Colonic mucosa (tissue), 4 donors: ENCODE measurements at regions not wholly inside any gene's neighbourhood (a gene's known extent, or its start where the extent isn't known, plus 50 kb on each side); places are given as distances from the start of the nearest gene placed in this dataset.
A peak's percentile ranks its signal among the peaks of the same experiment; 100 is the strongest.

Experiments
- DNase-seq: peaks from one replicate; pipeline ENCODE4 v3.0.0-alpha.2; 2020
- H3K27ac ChIP-seq: fragments of 200-600 bp; one replicate; pipeline ENCODE4 v1.8.0; 2021
- H3K27me3 ChIP-seq: fragments of 200-600 bp; one replicate; pipeline ENCODE4 v1.8.0; 2021
- H3K36me3 ChIP-seq: fragments of 200-600 bp; one replicate; pipeline ENCODE4 v1.8.0; 2021
- H3K4me1 ChIP-seq: fragments of 200-600 bp; one replicate; pipeline ENCODE4 v1.8.0; 2021; ENCODE audit warnings: mild to moderate bottlenecking
- H3K4me3 ChIP-seq: fragments of 200-600 bp; one replicate; pipeline ENCODE4 v1.8.0; 2021
- H3K9ac ChIP-seq, 2 donors: one replicate each; pipeline ENCODE4 v1.7.0; 2013; ENCODE audit warnings: control low read depth in 2 of 2, low read depth in 2 of 2, low read length in 2 of 2
- H3K9me3 ChIP-seq: fragments of 200-600 bp; one replicate; pipeline ENCODE4 v1.8.0; 2021
- CTCF ChIP-seq: fragments of 200-600 bp; IDR thresholded peaks from one replicate; pipeline ENCODE4 v1.8.0; 2022; ENCODE audit warnings: antibody characterized with exemption, mild to moderate bottlenecking
- intact Hi-C: fragments of 100-400 bp; cut with DNase I; formaldehyde crosslinking; loops from one replicate; pipeline ENCODE4 v1.14.1; 2022
- donor health status: healthy.
- donor health status: DM: no; HTN: no; CAD: no.
- donor health status: DM: no; HTN: no; CAD: no.

- no peak overlapping the region for H3K27ac ChIP-seq
Measured at GRCh38 chr2:138853296-138853695, 73.1 kb upstream of the NXPH2 start.

GRCh38 chr2:138846216-138846821 is 66.1 kb upstream of the NXPH2 start:
- Histone ChIP-seq H3K9me3 (no peaks in the 10 kb centered on the region), H3K27ac (no peak overlapping the region), H3K27me3 (no peaks in the 10 kb centered on the region), H3K36me3 (no peaks in the 10 kb centered on the region), H3K4me1 (no peaks in the 10 kb centered on the region), H3K4me3 (no peak overlapping the region), H3K9ac (no peak overlapping the region)
- no peak for DNase-seq
- TF ChIP-seq CTCF, result peak; percentile 50
- intact Hi-C loops, result no loop called here

More at GRCh38 chr2:138853296-138853695, 73.1 kb upstream of the NXPH2 start:
- no peak for TF ChIP-seq CTCF
- DNase-seq, result no peak
- H3K9ac ChIP-seq, result no peak overlapping the region
- intact Hi-C loops, result no loop called here
- H3K4me3 ChIP-seq, result no peak overlapping the region
- no peaks in the 10 kb centered on the region for H3K36me3 ChIP-seq
- no peaks in the 10 kb centered on the region for H3K9me3 ChIP-seq
- no peaks in the 10 kb centered on the region for H3K27me3 ChIP-seq
- H3K4me1 ChIP-seq, result no peaks in the 10 kb centered on the region

- no peaks in the 10 kb centered on the region for H3K36me3 ChIP-seq
- H3K4me3 ChIP-seq, result no peak overlapping the region
- no peaks in the 10 kb centered on the region for H3K27me3 ChIP-seq
- no peak overlapping the region for H3K27ac ChIP-seq
- no peak overlapping the region for H3K9ac ChIP-seq
- TF ChIP-seq CTCF, result no peak
- intact Hi-C loops, result no loop called here
- DNase-seq, result no peak
- H3K4me1 ChIP-seq, result no peaks in the 10 kb centered on the region
- no peaks in the 10 kb centered on the region for H3K9me3 ChIP-seq
Measured at GRCh38 chr2:138842341-138842740, 62.2 kb upstream of the NXPH2 start.

GRCh38 chr2:138841459-138841858 is 61.3 kb upstream of the NXPH2 start:
- H3K36me3 ChIP-seq, result no peaks in the 10 kb centered on the region
- no peak overlapping the region for H3K27ac ChIP-seq
- no peaks in the 10 kb centered on the region for H3K4me1 ChIP-seq
- no peaks in the 10 kb centered on the region for H3K27me3 ChIP-seq
- no peak for DNase-seq
- H3K9me3 ChIP-seq, result no peaks in the 10 kb centered on the region
- H3K4me3 ChIP-seq, result no peak overlapping the region
- no peak for TF ChIP-seq CTCF
- no peak overlapping the region for H3K9ac ChIP-seq
- intact Hi-C loops, result no loop called here

- TF ChIP-seq CTCF, result no peak
- no peak overlapping the region for H3K27ac ChIP-seq
- no peak overlapping the region for H3K4me3 ChIP-seq
- H3K4me1 ChIP-seq, result no peaks in the 10 kb centered on the region
- no peaks in the 10 kb centered on the region for H3K36me3 ChIP-seq
- intact Hi-C loops, result no loop called here
- H3K9me3 ChIP-seq, result no peaks in the 10 kb centered on the region
- DNase-seq, result no peak
- H3K27me3 ChIP-seq, result no peaks in the 10 kb centered on the region
- no peak overlapping the region for H3K9ac ChIP-seq
Measured at GRCh38 chr2:138838851-138839620, 58.8 kb upstream of the NXPH2 start.
